ENCODE measurements at regions not wholly inside any gene's neighbourhood (a gene's known extent, or its start where the extent isn't known, plus 50 kb on each side); places are given as distances from the start of the nearest gene placed in this dataset.

DNA sequence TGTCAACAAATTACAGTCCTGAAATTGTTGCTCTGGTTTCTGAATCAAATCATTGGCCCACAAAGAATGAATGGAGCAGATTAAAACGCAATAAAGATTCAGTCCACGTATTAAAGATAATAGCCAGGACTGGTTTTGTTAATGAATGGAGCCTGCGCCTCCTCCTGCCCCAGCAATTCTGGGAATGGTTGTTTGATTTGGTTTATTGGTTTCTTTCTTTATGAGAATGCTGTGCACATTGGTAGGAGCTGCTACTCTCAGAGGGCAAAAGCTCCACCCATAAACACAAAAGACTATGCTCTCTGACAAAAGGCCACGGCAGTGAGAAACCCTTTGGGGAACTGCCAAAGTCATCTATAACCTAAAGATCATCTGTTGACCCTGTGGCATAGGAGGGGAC, 261.1 kb downstream of the ABHD5 start:
- DNase-seq (ENCODE audit: low read depth), result no peak

DNA sequence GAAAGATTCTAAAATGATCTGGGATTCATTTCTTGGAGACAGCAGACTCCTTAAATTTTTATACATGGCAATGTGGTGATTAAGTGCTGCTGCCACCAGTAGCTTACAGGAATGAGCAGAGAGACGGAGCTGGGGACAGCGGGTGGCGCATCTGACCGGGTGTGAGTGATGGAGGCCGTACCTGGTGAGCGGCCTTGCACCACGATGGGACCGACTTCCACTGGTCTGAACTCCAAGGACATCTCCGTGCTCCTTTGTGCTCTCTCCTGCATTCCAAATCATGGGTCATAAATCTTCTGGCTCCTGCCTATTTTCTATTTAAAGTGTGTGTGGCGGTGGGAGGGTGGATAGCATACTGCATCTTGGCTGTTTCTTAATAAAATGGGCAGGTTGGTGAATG, 262.6 kb downstream of the ABHD5 start:
- no peak for DNase-seq (ENCODE audit: low read depth)

GRCh38 chr3:43953814-43954692, 263.3 kb downstream of the ABHD5 start:
- DNase-seq (ENCODE audit: low read depth), result no peak

- DNase-seq (ENCODE audit: low read depth), result no peak
These were observed 266.2 kb downstream of the ABHD5 start for GRCh38 chr3:43956945-43957344.

- DNase-seq (ENCODE audit: low read depth), result no peak
These were observed 266.8 kb downstream of the ABHD5 start for GRCh38 chr3:43957553-43957952.

- DNase-seq (ENCODE audit: low read depth), result no peak
These were observed 267.4 kb downstream of the ABHD5 start for GRCh38 chr3:43958005-43958770.

DNA sequence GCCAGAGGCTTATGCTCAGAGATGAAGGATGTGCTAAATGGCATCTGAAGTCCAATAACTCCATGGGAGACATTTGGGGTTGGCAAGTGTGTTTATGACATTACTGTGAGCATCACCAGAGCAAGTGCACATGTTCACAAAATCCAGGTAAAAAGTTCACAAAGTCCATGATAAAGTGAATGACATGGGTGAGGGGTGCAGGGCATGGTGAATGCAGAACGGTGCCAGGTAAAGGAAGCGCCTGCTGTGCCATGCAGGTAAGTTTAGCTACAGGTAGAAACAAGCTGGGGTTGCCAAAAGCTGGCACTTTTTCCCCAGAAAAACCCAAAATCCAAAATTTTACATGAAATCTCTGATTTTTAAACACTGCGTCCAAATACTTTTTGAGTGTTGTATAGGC, 268.2 kb downstream of the ABHD5 start:
- no peak for DNase-seq (ENCODE audit: low read depth)

DNA sequence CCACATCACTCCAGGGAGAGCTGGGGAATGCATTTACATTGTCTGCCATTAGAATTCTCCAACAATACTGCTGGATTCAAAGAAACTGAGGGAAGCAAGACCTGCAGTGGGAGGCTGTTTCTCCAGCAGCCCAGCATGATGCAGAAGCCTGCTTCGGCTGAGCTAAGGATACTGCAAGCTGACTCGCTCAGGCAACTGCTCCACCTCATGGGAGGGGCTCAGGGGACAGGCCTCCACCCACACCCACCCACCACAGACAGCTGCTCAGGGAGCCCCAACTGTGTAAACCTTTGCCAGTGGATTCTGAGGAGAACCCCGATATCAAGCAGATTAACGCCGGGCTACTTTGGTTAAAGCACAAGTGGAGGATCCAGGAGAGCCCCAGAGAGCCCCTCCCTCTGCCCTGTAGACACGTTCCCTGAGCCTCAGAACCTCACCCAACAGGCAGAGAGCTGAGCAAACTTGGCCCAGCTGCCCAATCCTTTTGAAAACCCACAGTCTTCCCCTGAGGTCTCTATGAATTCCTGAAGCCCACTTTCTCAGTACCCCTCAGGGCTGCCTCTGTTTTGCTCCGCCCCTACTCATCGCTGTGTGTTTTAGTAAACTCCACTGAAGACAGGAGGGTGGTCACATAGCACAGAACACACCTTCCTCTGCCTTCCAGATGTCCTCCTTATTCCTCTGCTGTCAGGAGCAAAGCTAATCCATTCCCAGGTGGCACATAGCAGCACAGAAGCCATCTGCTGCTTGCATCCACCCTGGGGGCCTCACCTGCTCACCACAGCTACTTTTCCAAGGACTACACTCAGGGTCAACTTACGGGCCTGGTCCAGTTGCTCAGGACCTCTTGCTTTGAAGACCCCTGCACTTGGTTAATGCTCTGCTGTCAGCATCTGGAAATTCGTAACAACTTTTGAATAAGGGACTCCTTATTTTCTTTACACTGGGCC, 269.0 kb downstream of the ABHD5 start:
- no peak for DNase-seq (ENCODE audit: low read depth)

GRCh38 chr3:43960448-43960840, 269.7 kb downstream of the ABHD5 start:
- no peak for DNase-seq (ENCODE audit: low read depth)

- no peak for DNase-seq (ENCODE audit: low read depth)
These were observed 271.3 kb downstream of the ABHD5 start for GRCh38 chr3:43962043-43962442.

GRCh38 chr3:43963208-43963607, 272.5 kb downstream of the ABHD5 start:
- DNase-seq (ENCODE audit: low read depth), result no peak

DNA sequence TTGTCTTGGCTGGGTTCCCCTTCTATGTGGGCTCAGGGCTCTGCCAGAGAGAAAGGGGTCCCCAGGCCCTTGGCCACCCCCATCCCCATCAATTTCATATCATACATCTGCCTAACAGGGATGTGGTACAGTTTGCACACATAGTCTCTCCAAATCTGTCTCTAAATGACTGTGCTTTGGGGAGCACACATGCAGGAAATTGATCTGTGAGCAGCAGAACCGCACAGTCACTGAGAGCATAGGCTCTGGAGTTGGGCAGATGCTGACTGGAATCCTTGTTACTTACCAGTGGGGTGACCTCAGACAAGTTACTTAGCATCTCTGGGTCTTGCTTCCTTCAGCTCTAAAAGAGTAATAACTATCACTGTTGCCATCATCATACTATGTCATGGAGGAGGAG, 273.9 kb downstream of the ABHD5 start:
- no peak for DNase-seq (ENCODE audit: low read depth)

- DNase-seq (ENCODE audit: low read depth), result no peak
These were observed 274.9 kb downstream of the ABHD5 start for GRCh38 chr3:43965656-43966055.

DNA sequence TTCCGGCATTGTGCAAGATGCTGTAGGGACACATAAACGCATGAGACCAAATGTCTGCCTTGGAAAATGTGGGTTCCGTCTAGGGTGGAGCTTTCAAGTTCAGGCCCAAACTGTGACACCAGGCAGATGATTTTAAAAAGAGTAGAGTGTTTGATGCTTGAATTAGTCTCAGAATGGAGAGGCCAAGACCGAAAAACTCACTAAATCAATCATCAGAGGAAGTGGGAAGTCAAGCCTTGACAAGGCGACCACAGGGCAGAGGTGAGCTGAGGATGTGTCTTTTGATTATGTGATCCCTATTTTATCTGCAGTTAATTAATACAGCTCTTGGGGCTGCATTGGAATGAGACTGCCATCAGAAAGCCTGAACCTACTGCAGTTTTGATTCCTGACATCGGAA, 275.4 kb downstream of the ABHD5 start:
- DNase-seq (ENCODE audit: low read depth), result no peak

DNA sequence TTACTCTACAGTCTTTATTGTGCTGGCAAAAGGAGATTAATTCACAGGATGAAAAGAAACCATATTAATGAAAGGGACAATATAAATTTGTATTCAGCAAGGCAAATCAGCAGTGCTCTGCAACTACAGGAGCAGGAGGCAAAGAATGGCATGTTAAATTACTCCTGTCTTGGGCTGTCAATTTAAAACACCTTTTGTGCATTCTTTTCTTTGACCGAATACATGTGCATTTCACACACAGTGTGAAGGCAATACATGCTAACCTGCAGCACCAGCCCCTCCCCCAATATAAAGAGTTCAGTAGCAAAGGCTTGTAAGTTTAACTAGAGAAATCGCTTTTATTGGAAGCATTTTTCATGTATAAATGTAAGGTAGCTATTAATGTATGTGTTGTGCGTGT, 275.2 kb upstream of the TOPAZ1 start:
- DNase-seq (ENCODE audit: low read depth), result no peak

GRCh38 chr3:43968465-43968864, 273.2 kb upstream of the TOPAZ1 start:
- no peak for DNase-seq (ENCODE audit: low read depth)

GRCh38 chr3:43969944-43970343, 271.7 kb upstream of the TOPAZ1 start:
- DNase-seq (ENCODE audit: low read depth), result no peak

DNA sequence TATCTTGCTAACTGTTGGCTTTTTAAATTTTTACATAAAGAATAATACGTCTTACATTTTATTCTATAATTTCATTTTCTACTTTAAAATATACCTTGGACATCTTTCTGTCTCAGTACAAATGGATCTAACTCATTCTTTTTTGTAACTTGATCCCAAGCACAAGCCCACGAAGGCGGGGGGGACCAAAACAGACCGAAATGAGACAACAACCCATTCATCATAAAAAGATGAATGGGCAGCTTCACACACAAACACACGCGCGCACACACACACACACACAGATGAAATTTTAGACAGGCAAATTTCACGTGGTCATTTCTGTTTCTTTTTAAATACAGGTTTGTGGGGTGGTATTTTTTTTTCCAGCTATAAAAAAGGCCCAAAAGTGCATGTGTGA, 271.3 kb upstream of the TOPAZ1 start:
- no peak for DNase-seq (ENCODE audit: low read depth)

DNA sequence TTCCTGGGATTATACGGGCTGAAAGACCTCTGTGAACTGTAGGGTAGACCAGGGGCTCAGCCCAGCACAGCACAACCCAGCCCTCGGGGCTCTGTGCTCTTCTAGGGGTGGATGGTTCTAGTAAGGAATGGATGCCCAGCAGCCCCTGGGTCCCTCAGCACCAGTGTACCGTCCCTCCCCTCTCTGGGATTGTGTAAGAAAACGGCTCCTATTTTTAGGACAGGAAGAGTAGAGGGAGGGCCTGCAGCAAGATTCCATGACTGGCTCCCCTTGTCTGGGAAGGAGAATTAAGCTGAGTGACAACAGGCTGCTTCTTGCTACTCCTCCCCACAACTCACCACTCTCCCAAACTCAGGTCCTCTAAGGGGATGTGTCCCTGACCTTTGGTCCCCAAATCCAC, 270.8 kb upstream of the TOPAZ1 start:
- no peak for DNase-seq (ENCODE audit: low read depth)

DNA sequence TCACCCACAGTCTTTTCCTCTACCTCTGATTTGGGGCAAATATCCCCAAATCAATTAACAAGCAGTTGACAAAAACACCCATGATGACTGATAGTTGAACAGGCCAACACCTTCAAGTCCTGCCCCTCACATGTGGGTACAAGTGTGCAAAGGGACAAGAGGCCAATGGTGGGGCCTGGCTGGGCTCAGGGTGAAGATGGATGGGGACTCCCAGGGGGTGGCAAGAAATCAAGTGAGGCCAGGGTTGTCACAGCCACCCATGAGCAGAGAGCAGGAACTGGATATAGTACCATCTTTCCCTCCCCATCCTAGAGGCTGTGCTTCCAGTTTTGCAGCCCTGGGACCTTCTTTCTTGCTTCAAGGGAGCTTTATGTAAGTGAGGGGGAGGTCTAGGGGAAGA, 270.2 kb upstream of the TOPAZ1 start:
- DNase-seq (ENCODE audit: low read depth), result no peak

GRCh38 chr3:43978708-43979107, 263.0 kb upstream of the TOPAZ1 start:
- no peak for DNase-seq (ENCODE audit: low read depth)

GRCh38 chr3:43979645-43980044, 262.0 kb upstream of the TOPAZ1 start:
- no peak for DNase-seq (ENCODE audit: low read depth)

Data from activated T-cell treated with anti-CD3 and anti-CD28 coated beads for 24 hours (primary cell).